Tibial artery (tissue), 4 donors: ENCODE measurements at regions not wholly inside any gene's neighbourhood (a gene's known extent, or its start where the extent isn't known, plus 50 kb on each side); places are given as distances from the start of the nearest gene placed in this dataset.

Source experiments
- DNase-seq, 2 donors: peaks; one replicate each; pipeline ENCODE4 v3.0.0-alpha.2; 2019
- H3K27ac ChIP-seq, 2 donors: fragments of 200-600 bp; sonication (generic) in 1 of 2; 1 replicate in 1 of 2; 2 replicates in 1 of 2; pipeline ENCODE4 v1.5.1; 2018 to 2019; ENCODE audit warnings: mild to moderate bottlenecking in 1 of 2
- H3K27me3 ChIP-seq, 2 donors: fragments of 200-600 bp; sonication (generic) in 1 of 2; one replicate each; pipeline versions ENCODE4 v1.5.1 to v1.6.0; 2016 to 2019
- H3K36me3 ChIP-seq, 3 donors: fragments of 200-600 bp; sonication (generic) in 2 of 3; one replicate each; pipeline ENCODE4 v1.5.1; 2016 to 2019; ENCODE audit warnings: mild to moderate bottlenecking in 2 of 3
- H3K4me1 ChIP-seq, 4 donors: fragments of 200-600 bp; sonication (generic) in 2 of 4; 1 replicate in 3 of 4; 2 replicates in 1 of 4; pipeline ENCODE4 v1.5.1; 2016 to 2019
- H3K4me3 ChIP-seq, 2 donors: fragments of 200-600 bp; sonication (generic) in 1 of 2; 1 replicate in 1 of 2; 2 replicates in 1 of 2; pipeline ENCODE4 v1.5.1; 2018 to 2019; ENCODE audit warnings: mild to moderate bottlenecking in 2 of 2
- H3K9me3 ChIP-seq, 3 donors: fragments of 200-600 bp; sonication (generic) in 1 of 3; one replicate each; pipeline ENCODE4 v1.5.1; 2016 to 2019
- CTCF ChIP-seq, 2 experiments: fragments of 200-600 bp in 1 of 2; fragments of 450-650 bp in 1 of 2; IDR thresholded peaks; one replicate each; pipeline ENCODE4 v1.5.1; 2017 to 2019; ENCODE audit warnings: antibody characterized with exemption in 2 of 2, mild to moderate bottlenecking in 1 of 2, moderate library complexity in 1 of 2
- intact Hi-C: fragments of 100-400 bp; cut with DNase I; formaldehyde crosslinking; loops from one replicate; pipeline ENCODE4 v1.15.0; 2023; ENCODE audit warnings: low total_unique reads

- TF ChIP-seq CTCF (IDR thresholded peaks at IDR 0.05) = no peak
- DNase-seq = no peak
- intact Hi-C loops = no loop called here
- Histone ChIP-seq H3K4me3 (no peak overlapping the region), H3K4me1 (no peaks in the 10 kb centered on the region), H3K27me3 (no peaks in the 10 kb centered on the region), H3K9me3 (no peaks in the 10 kb centered on the region), H3K36me3 (no peaks in the 10 kb centered on the region), H3K27ac (no peak overlapping the region)
Observed at GRCh38 chr13:30074955-30075614, 224.7 kb upstream of the UBL3 start.

- Histone ChIP-seq H3K36me3 (no peaks in the 10 kb centered on the region), H3K4me3 (no peak overlapping the region), H3K4me1 (no peaks in the 10 kb centered on the region), H3K27ac (no peak overlapping the region), H3K9me3 (no peaks in the 10 kb centered on the region), H3K27me3 (no peaks in the 10 kb centered on the region)
- DNase-seq = no peak
- intact Hi-C loops = no loop called here
- no peak for TF ChIP-seq CTCF (IDR thresholded peaks at IDR 0.05)
Observed at GRCh38 chr13:30074431-30074830, 224.0 kb upstream of the UBL3 start.

GRCh38 chr13:30072818-30073186, 222.4 kb upstream of the UBL3 start:
- Histone ChIP-seq H3K27ac (no peak overlapping the region), H3K4me3 (no peak overlapping the region), H3K27me3 (no peaks in the 10 kb centered on the region), H3K9me3 (no peaks in the 10 kb centered on the region), H3K4me1 (no peaks in the 10 kb centered on the region), H3K36me3 (no peaks in the 10 kb centered on the region)
- no peak for DNase-seq
- intact Hi-C loops = no loop called here
- no peak for TF ChIP-seq CTCF (IDR thresholded peaks at IDR 0.05)

GRCh38 chr13:30071969-30072817, 221.8 kb upstream of the UBL3 start:
- DNase-seq = no peak
- no peak overlapping the region for H3K27ac ChIP-seq
- no peaks in the 10 kb centered on the region for H3K27me3 ChIP-seq
- no peak overlapping the region for H3K4me3 ChIP-seq
- no peak for TF ChIP-seq CTCF (IDR thresholded peaks at IDR 0.05)
- intact Hi-C loops = no loop called here
- H3K9me3 ChIP-seq = no peaks in the 10 kb centered on the region
- no peaks in the 10 kb centered on the region for H3K36me3 ChIP-seq
- no peaks in the 10 kb centered on the region for H3K4me1 ChIP-seq

GRCh38 chr13:30065181-30065580, 214.8 kb upstream of the UBL3 start:
- intact Hi-C loops = no loop called here
- no peak overlapping the region for H3K4me3 ChIP-seq
- peaks cover 0 to 3% of the 10 kb centered on the region in 2 donors for H3K27me3 ChIP-seq

More at GRCh38 chr13:30065181-30065580, 214.8 kb upstream of the UBL3 start:
- Histone ChIP-seq H3K4me1 (no peaks in the 10 kb centered on the region), H3K9me3 (no peaks in the 10 kb centered on the region), H3K27ac (no peak overlapping the region), H3K36me3 (no peaks in the 10 kb centered on the region)
- no peak for DNase-seq
- TF ChIP-seq CTCF (IDR thresholded peaks at IDR 0.05) = no peak
